ENCODE measurements at regions not wholly inside any gene's neighbourhood (a gene's known extent, or its start where the extent isn't known, plus 50 kb on each side); places are given as distances from the start of the nearest gene placed in this dataset.
A peak's percentile ranks its signal among the peaks of the same experiment; 100 is the strongest.
"Not testable (repeated sequence)": the region's sequence is repeated elsewhere in the genome, so short reads cannot be mapped to it uniquely, and the experiment has no call there.

DNA sequence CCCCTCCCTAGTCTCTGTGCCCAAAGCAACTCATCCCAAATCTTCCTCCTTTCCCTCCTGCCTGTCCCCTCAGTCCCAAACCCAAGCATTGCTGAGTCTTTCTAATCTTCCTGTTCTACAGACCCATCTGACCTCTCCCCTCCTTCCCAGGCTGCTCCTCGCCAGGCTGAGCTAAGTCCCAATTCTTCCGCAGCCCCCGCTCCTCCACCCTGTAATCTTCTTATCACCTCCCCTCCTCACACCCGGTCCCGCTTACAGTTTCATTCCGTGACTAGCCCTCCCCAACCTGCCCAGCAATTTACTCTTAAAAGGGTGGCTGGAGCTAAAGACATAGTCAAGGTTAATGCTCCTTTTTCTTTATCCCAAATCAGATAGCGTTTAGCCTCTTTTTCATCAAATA, 86.8 kb upstream of the ALDH3B2 start:
- DNase-seq, result not testable (repeated sequence)

DNA sequence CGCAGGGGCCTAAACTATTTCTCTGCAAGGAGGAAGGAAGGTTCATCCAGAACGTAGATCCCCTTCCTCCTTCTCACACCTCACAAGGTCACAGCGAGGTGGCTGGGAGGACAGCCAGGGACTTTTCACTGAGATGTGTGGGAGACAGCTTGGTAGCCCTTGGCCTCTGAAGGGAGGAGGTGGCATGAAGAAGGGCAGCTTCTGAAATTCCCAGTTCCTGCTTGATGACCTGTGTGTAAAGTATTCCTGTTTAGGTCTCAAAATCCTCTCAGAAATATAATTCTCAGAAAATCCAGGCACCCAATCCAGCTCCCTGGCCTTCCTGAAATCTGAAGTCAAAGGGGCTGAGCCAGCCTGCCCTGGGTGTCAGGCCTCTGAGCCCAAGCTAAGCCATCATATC, 84.9 kb upstream of the ALDH3B2 start:
- DNase-seq, result not testable (repeated sequence)

DNA sequence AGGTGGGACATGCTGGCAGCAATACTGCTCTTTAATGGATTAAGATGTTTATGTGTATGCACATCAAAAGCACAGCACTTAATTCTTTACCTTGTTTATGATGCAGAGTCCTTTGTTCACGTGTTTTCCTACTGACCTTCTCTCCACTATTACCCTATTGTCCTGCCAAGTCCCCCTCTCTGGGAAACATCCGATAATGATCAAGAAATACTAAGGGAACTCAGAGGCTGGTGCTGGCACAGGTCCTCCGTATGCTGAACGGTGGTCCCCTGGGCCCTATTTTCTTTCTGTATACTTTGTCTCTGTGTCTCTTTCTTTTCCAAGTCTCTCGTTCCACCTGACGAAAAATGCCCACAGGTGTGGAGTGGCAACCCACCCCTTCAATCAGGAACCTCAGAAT, 84.0 kb upstream of the ALDH3B2 start:
- not testable (repeated sequence) for DNase-seq

DNA sequence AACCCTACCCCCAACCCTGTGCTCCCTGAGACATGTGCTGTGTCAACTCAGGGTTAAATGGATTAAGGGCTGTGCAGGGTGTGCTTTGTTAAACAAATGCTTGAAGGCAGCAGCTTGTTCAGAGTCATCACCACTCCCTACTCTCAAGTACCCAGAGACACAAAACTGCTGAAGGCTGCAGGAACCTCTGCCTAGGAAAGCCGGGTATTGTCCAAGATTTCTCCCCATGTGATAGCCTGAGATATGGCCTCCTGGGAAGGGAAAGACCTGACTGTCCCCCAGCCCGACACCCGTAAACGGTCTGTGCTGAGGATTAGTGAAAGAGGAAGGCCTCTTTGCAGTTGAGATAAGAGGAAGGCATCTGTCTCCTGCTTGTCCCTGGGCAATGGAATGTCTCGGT, 83.6 kb upstream of the ALDH3B2 start:
- DNase-seq, result not testable (repeated sequence)

DNA sequence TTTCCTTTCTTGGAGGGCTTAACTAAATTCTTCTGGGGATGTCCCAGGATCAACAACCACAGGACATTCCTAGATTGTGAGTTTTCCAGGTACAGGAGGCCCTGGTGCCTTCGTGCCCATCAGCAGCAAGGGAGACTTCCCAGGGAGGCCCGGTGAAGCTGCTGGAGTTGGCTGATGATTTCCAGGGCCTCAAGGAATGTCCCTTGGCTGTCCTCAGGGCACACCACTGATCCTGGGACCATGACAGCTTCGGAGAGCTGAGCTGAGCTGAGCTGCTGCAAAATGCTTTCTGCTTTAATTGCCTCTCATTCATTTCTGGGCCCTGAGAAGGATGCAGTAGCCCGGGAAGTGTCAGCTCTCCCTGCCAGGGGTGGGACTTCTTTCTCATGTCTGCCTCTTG, 79.4 kb upstream of the ALDH3B2 start:
- DNase-seq, result not testable (repeated sequence)

DNA sequence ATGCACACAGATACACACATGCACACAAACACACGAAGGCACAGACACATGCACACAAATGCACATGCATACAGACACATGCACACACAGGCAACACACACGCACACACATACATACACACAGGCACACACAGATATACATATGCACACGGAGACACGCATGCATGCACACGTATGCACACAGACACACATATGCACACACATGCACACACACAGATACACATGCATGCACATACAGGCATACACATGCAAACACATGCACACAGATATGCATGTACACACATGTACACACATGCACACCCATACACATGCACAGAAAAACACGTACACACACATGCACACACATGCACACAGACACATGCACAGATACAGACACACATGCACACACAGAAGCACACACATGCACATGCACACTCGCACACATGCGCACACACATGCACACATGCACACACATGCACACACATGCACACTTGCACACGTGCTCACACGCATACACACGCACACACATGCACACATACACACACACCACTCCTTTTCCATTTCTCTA, 70.8 kb upstream of the ALDH3B2 start:
- DNase-seq, result no peak

DNA sequence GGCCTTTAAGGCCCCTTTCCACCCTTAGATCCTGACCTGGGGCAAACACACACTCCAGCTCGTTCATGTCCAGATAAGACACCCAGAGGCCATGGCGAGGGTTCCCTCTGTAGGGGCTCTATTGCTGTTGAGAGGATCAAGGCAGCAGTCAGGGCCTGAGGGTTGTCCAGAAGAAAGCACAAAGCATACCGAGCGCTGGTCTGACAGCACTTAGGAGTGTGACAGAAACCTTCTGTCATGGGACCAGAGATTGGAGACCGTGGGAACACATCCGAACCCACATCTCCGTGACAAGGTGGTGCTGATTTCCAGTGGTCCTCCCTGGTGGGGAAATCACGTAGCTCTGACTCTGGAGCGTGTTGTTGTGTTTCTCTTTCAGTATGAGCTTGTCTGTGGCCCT, 69.8 kb upstream of the ALDH3B2 start:
- DNase-seq, result not testable (repeated sequence)

DNA sequence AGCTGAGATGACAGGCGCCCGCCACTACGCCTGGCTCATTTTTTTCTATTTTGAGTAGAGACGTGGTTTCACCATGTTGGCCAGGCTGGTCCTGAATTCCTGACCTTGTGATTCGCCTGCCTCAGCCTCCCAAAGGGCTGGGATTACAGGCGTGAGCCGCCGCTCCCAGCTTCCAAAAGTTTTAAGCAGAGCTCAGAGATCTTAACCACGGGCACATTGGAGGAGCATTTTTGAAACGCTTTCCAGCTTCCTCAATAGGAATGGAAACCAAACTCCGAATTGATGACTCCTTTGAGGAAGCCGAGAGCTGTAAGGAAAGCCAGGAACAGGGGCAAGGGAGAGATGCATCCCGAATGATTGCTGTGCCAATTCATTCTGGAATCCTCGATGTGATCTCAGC, 63.8 kb upstream of the ALDH3B2 start:
- not testable (repeated sequence) for DNase-seq

DNA sequence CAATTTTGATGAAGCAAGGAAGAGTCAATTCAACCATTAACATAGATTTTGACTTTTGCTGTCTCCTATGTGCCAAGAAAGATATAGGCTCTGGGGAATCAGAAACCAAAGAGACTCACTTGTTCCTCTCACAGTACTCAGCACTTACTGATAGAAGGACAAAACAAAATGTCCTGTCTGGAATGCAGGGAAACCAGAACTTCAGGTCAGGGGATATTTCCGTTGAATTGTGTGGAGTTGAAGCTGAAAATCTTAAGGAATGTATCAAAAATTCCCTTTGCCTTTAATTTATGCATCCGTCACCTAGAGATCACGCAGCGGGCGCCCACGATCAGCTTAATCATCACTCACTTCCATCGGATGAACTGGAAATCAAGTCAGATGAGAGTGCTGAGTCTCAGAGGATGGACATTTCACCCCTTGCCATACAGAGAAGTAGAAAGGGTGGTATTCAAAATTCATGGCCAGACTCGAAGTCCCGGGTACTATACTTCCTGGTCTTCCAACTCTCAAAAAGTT, 63.2 kb upstream of the ALDH3B2 start:
- DNase-seq, result not testable (repeated sequence)

DNA sequence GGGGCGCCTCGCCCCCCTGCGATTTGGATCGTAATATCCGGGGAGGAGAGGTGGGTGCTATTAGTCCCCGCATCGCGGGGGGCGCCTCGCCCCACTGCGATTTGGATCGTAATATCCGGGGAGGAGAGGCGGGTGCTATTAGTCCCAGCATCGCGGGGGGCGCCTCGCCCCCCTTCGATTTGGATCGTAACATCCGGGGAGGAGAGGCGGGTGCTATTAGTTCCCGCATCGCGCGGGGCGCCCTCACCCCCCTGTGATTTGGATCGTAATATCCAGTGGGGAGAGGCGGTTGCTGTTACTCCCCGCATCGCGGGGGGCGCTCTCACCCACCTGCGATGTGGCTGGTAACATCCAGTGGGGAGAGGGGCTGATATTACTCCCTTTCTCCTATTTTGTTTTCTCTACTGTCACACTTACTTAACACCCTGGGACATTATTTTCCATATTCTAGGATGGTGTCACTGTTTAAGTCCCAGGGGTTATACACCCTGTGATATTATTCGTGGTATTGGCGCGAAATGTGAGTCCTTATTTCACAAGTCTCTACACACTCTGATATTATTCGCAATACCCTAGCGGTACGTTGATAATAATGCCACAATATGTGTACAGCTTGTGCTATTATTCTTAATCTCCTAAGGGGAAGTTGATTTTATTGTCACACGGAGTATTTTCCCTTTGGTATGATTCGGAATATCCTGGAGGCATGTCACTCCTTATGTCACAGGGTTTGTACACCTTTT, 57.8 kb upstream of the ALDH3B2 start:
- DNase-seq, result peak; percentile 69

DNA sequence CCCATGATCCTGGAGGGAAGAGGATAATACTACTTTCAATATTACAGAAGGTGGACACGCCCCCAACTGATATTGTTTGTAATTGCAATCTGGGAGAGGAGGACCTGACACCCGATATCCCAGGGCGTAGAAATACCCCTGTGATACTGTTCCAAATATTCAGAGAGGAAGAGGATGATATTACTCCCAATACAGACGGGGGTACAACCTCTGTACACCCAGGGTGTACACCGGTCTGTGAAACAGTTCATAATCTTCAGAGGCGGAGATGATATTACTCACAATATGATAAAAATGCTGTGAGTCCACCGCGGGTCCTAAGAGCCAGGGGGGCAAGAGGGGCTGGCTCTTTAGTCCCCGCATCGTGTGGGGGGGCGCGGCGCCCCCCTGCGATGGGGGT, 57.2 kb upstream of the ALDH3B2 start:
- DNase-seq, result peak; percentile 10

DNA sequence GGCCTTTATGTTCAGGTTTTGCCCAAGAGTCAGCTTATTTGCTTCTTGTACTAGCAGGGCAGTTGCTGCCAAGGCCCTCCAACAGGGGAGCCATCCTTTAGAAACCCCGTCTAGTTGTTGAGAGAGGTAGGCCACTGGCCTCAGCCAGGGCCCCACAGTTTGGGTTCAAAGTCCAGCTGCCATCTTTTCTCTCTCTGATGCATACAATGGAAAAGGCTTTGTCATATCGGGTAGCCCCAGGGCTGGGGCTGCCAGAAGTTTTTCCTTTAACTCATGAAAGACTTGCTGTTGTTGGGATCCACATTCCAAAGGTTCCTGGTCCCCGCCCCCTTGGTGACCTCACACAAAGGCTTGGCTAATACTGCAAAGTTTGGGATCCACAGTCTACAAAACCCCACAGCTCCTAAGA, 53.7 kb upstream of the ALDH3B2 start:
- not testable (repeated sequence) for DNase-seq

DNA sequence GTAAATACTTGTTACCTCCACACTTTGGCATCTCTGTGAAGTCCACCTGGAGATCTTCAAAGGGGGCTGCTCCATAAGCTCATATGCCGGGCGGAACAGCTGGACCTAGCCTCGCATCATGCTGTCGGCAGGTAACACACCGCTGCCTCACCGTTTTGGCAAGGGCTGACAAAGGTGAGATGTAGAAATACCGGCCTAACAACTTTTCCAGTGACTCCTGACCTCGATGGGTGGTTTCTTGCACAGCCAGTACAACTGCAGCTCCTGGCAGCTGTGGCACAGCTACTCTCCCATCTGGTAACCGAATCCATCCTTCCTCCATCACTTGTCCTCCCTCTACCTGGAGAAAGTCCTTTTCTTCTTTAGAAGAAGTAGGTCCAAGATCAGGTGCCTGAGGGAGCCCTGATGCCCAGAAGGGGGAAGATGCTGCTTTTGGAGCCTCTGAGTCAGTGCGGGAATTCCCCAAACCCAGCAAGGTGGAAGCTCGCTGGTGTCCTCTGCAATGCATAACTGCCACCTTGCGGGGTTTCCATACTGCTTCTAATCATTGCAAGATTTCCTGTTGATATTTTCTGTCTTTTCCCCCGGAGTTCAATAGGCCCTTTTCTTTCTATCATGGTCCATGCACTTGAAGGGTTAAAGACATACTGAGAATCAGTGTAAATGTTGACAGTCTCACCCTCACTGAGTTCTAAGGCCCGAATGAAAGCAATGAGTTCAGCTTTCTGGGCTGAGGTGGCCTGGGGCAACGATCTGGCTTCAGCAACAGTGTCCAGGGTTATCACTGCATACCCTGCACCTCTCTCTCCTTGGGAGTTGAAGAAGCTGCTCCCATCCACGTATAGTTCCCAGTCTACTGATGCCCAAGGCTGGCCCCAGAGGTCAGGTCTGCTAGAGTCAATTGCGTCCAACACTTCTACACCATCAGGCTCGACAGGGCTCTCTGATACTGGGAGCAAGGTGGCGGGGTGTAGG, 52.9 kb upstream of the ALDH3B2 start:
- DNase-seq, result not testable (repeated sequence)

Data from NCI-H345 (cell line).